Activated CD8-positive, alpha-beta memory T cell treated with anti-CD3 and anti-CD28 coated beads, Interleukin-2, amount 50 U/mL, for 4 hours (primary cell): ENCODE measurements at regions not wholly inside any gene's neighbourhood (a gene's known extent, or its start where the extent isn't known, plus 50 kb on each side); places are given as distances from the start of the nearest gene placed in this dataset.

Experiments
- DNase-seq: peaks from one replicate; pipeline ENCODE4 v3.0.0-alpha.2; 2020

- no peak for DNase-seq
These were observed 337.0 kb downstream of the CYRIA start for GRCh38 chr2:16328521-16329190.

DNA sequence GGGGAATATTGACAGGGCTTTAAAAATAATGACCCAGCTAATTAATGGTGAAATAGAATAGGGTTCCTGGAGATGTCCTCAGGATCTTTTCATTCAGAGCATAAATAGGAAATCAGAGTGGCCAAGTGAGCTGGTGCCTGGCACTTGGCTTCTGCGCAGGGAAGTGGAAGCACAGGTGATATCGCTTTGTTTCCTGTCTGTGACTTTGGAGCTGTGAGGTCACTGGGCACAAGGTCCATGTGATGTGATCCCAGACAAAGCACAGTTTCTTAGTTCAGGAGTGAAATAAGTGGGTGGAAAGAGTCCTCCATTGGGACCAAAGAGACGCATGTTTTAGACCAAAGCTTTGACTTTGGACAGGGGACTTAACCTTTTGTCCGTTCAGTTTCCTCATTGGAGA is 338.3 kb downstream of the CYRIA start:
- no peak for DNase-seq

DNA sequence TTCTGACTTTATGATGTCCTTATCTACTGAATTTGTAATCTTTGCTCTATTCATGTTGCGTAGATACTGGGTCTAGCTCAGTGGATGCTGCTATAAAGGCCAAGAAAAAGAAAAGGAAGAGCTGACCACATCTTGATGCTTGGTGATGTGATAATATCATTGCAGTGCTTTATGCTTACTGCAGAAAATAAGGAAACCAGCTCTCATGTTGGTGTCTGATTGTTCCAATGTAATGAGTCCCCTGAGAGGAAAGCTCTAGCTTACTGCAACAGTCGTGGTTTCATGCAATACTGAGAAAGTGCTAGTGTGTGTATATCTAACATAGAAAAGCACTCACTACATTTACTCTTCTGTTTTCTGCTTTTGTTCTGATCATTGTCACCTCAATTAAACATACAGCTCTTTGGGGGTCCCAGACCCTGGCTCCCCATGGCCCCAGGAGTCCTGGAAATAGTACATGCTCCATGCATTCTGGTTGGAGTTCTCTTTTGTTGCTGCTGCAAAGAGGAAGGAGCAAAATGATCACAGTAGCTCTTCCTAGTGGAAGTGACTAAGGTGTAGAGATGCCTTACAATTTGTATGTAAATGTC is 338.8 kb downstream of the CYRIA start:
- no peak for DNase-seq

- no peak for DNase-seq
These were observed 339.6 kb downstream of the CYRIA start for GRCh38 chr2:16325976-16326510.

GRCh38 chr2:16325016-16325975 is 340.3 kb downstream of the CYRIA start:
- DNase-seq: no peak

DNA sequence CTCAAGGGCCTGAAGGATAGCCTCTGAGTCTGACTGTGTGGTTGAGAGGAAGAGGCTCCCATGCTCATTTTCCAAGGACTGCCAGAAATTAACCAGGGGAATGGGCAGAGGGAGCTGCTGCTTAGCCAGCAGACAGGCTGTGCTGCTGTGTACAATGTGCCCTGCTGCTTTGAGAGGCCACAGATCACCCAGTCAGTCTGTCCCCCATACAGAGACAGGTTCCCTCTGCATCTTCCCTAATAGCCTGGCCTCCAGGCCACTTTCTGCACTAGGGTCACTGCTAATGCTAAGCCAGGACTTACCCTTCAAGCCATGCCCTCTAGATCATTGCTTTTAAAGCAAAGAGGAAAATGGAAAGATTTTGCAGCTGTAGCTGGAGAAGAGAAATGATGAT is 341.1 kb downstream of the CYRIA start:
- no peak for DNase-seq

DNA sequence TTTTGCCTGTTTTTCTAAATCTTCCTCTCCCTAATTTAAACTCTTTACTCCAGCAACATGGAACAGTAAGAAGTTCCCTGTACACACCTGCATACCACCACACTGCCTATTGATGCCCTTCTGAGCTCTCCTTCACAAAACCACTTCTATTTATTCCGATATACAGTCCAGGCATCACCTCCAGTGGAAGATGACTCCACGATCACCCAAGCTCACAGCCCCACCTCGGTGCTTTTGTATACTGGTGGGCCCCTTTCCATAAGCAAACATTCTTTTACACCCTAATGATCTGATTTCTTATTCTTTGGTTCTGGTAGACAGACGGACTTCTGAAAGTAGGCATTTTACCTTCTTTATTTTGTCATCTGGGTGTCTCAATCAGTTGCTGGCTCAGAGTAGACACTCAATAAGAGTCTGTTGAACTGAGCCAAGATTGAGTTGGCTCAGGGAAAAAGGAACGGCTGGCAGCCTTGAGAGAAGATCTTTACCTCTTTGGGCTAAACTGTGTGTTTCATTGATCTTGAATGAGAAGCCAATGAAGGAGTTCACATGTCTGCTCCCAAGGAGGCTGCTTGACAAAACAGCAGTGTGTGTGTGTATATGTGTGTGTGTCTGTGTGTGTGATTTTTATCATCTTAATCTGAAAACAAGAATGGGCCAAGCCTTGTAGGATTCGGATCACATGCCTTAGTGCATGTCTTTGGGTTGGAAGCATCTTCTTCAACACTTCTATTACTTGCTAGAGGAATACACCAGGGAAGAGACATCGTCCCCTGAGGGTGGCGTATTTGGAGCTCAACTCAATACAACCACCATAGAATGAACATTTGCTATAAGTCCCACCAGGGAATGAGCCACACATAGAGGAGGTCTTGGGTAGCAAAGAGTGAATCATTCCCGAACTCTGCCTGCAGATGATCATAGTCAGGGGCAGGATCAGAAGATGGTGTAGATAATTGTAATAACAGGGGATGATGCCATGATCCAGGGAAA is 341.8 kb downstream of the CYRIA start:
- no peak for DNase-seq

DNA sequence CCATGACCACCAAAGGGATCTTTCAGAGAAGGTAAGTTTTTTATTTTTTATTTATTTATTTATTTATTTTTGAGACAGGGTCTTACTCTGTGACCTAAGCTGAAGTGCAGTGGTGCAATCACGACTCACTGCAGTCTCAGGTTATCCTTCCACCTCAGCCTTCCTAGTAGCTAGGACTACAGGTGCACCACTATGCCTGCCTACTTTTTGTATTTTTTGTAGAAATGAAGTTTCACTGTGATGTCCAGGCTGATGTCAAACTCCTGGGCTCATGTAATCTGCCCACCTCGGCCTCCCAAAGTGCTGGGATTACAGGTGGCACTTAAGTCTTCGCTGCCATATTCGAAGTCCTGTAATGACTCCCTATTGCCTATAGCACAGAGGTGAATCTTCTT is 342.5 kb downstream of the CYRIA start:
- DNase-seq: no peak

GRCh38 chr2:16322308-16323125 is 343.1 kb downstream of the CYRIA start:
- DNase-seq: no peak

DNA sequence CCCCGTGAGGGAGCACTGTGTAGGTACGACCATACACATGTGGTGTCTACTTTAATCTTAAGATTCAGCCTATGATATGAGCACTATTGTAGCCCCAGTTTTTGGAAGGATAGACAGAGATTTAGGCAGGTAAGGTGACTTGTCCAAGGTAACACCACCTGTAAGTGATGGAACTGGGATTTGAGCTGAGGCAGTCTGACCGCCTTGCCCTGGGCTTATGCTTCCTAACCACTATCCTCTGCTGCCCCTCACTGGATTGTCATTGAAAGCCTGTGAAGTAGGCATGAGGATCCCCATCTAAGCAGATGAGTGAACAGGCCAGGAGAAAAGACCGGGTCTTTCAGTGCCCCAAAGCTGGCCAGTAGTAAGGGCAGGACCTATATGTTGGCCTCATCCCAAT is 343.8 kb downstream of the CYRIA start:
- DNase-seq: no peak

DNA sequence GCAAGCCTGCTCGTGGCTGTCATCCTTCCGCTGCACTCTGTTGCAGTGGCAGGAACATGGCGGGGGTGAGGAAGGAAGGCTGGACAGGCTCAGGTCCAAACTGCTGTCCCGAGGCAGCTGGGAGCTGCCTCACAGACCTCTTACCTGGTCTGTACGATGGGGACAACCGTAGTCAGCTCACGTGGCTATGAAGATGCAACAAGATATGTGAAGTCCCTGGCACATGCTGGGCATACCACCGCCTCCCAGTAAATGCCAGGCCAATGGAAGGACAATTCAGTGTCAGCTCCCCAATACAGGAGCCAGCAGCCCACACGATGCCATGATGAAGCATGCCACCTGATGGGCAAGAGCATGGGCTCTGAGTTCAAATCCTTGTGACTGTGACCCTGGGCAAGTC is 344.4 kb downstream of the CYRIA start:
- DNase-seq: no peak

DNA sequence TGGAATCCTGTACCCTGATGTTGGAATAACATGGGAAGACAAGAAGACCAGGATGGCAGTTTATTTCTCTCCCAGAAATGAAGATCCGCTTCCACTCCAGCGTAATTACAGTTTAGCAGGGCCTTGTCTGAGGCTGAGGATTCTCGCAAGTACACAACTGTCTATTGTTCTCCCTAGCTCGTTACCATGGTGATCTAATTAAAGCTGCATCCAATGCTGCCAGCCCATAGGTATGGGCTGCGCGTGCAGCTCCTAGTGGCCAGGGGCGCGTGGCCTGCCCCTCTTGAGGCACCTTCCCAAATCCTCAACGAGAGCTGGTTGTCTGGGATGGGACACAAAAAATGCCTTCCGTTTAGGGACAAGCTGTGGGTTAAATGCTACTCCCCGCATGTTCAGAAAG is 344.9 kb downstream of the CYRIA start:
- DNase-seq: no peak

- DNase-seq: no peak
These were observed 346.0 kb downstream of the CYRIA start for GRCh38 chr2:16319551-16320121.

DNA sequence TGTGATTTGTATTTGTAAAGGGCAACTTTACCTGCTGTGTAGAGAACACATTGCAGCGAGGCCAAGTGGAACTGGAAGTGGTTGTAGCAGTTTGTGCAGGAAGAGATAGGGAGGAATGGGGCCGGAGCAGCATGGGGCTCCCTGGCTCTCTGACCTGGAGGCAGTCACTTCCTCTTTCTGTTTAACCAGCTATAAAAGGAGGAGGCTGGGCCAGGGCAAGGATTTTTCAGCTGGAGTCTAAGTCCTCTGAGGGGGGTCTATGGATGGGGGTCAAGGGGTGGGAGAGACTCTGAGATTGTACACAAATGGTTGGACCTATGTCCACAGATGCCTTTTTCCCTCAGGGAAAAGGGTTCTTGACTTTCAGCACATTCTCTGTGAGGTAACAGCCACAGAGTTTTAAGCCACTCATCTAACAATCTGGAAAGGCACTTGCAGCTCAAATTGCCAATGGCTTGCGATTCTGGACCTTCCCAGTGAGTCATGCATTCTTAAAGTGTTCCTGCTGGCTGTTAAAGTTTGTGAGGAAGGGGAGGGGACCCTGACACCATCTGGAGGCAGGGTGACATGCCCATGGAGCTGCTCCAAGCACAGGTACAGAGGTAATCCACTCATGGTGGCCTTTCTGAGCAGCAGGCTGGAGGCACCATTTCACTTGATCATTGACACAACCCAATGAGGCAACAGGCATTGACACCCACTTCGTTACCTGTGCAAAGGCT is 347.0 kb downstream of the CYRIA start:
- DNase-seq: no peak

- no peak for DNase-seq
These were observed 347.6 kb downstream of the CYRIA start for GRCh38 chr2:16318051-16318450.

- DNase-seq: no peak
These were observed 348.3 kb downstream of the CYRIA start for GRCh38 chr2:16317211-16317830.

GRCh38 chr2:16316456-16317210 is 349.0 kb downstream of the CYRIA start:
- DNase-seq: no peak

GRCh38 chr2:16315908-16316307 is 349.7 kb downstream of the CYRIA start:
- no peak for DNase-seq

DNA sequence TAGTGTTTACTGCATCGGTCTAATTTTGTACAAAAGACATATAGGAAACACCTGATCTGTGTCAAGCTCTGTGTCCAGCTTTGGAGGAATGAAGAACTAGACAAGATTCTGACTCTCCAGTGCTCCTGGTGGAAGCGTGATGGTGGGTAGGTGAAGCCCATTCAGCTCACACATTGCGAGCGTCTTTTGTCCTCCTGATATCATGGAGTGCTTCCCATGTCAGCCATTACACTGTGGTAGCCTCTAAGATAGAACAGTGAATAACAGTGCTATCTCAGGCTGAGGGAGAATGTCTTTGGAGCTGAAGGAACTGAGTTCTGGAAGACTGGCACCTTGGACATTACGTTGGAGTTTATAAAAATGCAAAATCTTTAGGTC is 350.2 kb downstream of the CYRIA start:
- DNase-seq: no peak
